ENCODE measurements at regions not wholly inside any gene's neighbourhood (a gene's known extent, or its start where the extent isn't known, plus 50 kb on each side); places are given as distances from the start of the nearest gene placed in this dataset.

- intact Hi-C loops (cut with micrococcal nuclease), result no loop called here
These were observed 93.8 kb upstream of the MKI67 start for GRCh38 chr10:128220021-128220420.

GRCh38 chr10:128221117-128221516, 94.9 kb upstream of the MKI67 start:
- intact Hi-C loops (cut with micrococcal nuclease), result no loop called here

- intact Hi-C loops (cut with micrococcal nuclease), result no loop called here
These were observed 95.6 kb upstream of the MKI67 start for GRCh38 chr10:128221807-128222206.

GRCh38 chr10:128222332-128222849, 96.2 kb upstream of the MKI67 start:
- intact Hi-C loops (cut with micrococcal nuclease), result no loop called here

GRCh38 chr10:128230401-128230800, 104.2 kb upstream of the MKI67 start:
- intact Hi-C loops (cut with micrococcal nuclease), result no loop called here

- intact Hi-C loops (cut with micrococcal nuclease), result no loop called here
These were observed 107.2 kb upstream of the MKI67 start for GRCh38 chr10:128233422-128233821.

- intact Hi-C loops (cut with micrococcal nuclease), result no loop called here
These were observed 111.5 kb upstream of the MKI67 start for GRCh38 chr10:128237710-128238109.

GRCh38 chr10:128241023-128241422, 114.8 kb upstream of the MKI67 start:
- intact Hi-C loops (cut with micrococcal nuclease), result no loop called here

- intact Hi-C loops (cut with micrococcal nuclease), result no loop called here
These were observed 116.4 kb upstream of the MKI67 start for GRCh38 chr10:128242641-128243040.

- intact Hi-C loops (cut with micrococcal nuclease), result no loop called here
These were observed 118.8 kb upstream of the MKI67 start for GRCh38 chr10:128245026-128245425.

- intact Hi-C loops (cut with micrococcal nuclease), result no loop called here
These were observed 121.4 kb upstream of the MKI67 start for GRCh38 chr10:128247576-128247975.

GRCh38 chr10:128254476-128254875, 128.3 kb upstream of the MKI67 start:
- intact Hi-C loops (cut with micrococcal nuclease), result no loop called here

- intact Hi-C loops (cut with micrococcal nuclease), result no loop called here
These were observed 131.2 kb upstream of the MKI67 start for GRCh38 chr10:128257428-128257827.

GRCh38 chr10:128258421-128258976, 132.3 kb upstream of the MKI67 start:
- intact Hi-C loops (cut with micrococcal nuclease), result no loop called here

- intact Hi-C loops (cut with micrococcal nuclease), result loop anchor here (1.0 kb wide), 2 partner anchors 266 to 595 kb away; no protein-coding TSS in a partner anchor
These were observed 137.9 kb upstream of the MKI67 start for GRCh38 chr10:128263891-128264688.

- intact Hi-C loops (cut with micrococcal nuclease), result no loop called here
These were observed 139.4 kb upstream of the MKI67 start for GRCh38 chr10:128265596-128265995.

GRCh38 chr10:128267581-128267980, 141.4 kb upstream of the MKI67 start:
- intact Hi-C loops (cut with micrococcal nuclease), result no loop called here

GRCh38 chr10:128268015-128268722, 141.9 kb upstream of the MKI67 start:
- intact Hi-C loops (cut with micrococcal nuclease), result no loop called here

- intact Hi-C loops (cut with micrococcal nuclease), result no loop called here
These were observed 148.7 kb upstream of the MKI67 start for GRCh38 chr10:128274938-128275337.

- intact Hi-C loops (cut with micrococcal nuclease), result no loop called here
These were observed 149.4 kb upstream of the MKI67 start for GRCh38 chr10:128275388-128276177.

- intact Hi-C loops (cut with micrococcal nuclease), result no loop called here
These were observed 151.1 kb upstream of the MKI67 start for GRCh38 chr10:128277267-128277840.

Data from T-helper 1 cell treated with Interleukin-12 subunit alpha and Interleukin-12 subunit beta and Interleukin-4 antibody, amounts not matched to agents 30 ng/mL and 1 ng/mL, for 36 hours (primary cell).